Erythroblast (primary cell): ENCODE measurements at regions not wholly inside any gene's neighbourhood (a gene's known extent, or its start where the extent isn't known, plus 50 kb on each side); places are given as distances from the start of the nearest gene placed in this dataset.

Experiments
- GATA1 ChIP-seq: IDR thresholded peaks from 2 replicates; pipeline ENCODE4 v1.6.1; 2011; ENCODE audit warnings: low read depth, mild to moderate bottlenecking, control low read depth, low read length, moderate library complexity
- POLR2A ChIP-seq: IDR thresholded peaks from 2 replicates; pipeline ENCODE4 v1.6.1; 2011; ENCODE audit warnings: mild to moderate bottlenecking, low read length

DNA sequence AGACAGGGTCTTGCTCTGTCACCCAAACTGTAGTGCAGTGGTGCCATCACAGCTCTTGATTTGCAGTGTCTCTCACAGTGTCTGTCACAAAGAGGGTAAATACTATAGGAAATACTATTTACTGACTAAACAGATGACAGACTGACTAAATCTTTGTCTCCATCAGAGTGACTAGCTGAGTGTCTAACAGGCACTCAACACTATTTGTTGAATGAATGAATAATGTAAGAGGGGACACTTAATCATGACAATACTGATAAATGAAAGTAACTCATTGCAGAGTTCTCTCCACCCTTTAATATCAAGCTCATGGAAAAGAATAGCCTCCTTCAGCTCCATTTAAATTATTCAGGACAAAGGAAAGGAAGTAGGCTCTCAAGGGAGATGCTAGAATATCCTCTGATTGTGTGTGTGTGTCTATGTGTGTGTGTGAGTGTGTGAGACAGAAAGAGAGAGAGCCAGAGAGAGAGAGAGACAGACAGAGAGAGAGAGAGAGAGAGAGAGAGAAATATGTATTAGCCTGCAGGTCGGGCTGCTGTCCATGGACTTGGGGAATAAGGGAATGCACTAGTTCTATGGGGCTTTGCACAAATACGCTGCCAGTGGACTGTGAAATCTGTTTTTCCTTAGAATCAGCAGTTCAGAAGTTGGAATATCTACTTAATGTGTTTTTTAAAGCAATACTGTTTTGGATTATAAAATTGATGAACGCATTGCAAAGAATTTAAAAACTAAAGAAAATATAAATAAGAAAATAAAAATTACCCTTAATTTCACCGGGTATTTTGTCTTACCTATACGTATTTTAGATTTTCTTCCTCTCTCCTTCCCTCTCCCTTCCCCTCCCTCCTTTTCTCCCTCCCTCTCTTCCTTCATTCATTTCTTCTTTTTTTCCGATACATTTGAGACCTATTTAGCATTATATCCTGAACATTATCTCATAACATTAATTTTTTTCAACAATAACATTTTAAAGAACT, 132.9 kb upstream of the LRIG1 start:
- TF ChIP-seq POLR2A: no peak
- no peak for TF ChIP-seq GATA1
